ENCODE measurements at regions not wholly inside any gene's neighbourhood (a gene's known extent, or its start where the extent isn't known, plus 50 kb on each side); places are given as distances from the start of the nearest gene placed in this dataset.

DNA sequence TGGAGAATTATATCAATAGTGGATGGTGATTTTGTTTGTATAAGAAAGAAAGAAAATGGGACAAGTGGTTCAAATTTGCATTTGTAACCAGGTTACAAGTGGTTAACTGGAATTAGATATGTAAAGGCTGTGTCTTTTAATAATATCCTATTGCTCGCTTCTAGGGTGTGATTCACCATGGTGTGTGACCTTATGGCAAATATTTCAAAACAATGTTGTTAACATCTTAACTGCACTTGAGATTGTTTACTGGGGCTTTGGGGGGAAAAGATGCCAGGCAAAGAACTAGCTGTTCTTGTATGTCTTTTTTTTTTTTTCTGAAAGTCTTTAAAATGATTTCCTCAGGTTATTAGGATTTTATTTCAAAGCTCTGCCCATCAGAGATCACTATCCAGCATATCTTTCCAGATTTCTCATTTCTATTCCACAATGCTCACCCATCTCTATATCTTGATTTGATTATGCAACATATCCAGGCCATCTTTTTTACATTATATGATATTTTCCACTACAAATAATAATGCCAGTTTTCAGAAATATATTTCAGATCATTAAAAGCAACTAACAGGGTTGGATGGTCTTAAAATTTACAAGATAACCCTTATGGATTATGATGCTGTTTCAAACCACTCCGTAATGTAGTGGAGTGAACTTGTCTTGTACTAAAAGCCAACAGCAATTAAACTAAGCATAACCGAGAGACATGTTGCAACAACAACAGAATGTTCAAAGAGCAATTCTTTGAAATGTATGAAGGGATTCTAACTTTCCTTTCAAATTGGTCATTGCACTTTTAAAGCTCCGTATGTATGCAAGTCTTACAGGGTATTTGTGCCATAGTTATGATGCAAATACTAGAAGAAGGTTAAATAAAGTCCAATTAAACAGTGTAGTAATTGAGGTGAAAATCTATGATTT is 341.5 kb upstream of the ETAA1 start:
- no peaks in the 10 kb centered on the region for H3K9me3 ChIP-seq
- peaks cover 0 to 29% (median 4%) of the 10 kb centered on the region in 3 donors for H3K4me1 ChIP-seq
- H3K27me3 ChIP-seq, result no peaks in the 10 kb centered on the region
- intact Hi-C loops (cut with DNase I), result no loop called here
- no peak for TF ChIP-seq POLR2A (IDR thresholded peaks at IDR 0.05)
- TF ChIP-seq, protein P1, sequence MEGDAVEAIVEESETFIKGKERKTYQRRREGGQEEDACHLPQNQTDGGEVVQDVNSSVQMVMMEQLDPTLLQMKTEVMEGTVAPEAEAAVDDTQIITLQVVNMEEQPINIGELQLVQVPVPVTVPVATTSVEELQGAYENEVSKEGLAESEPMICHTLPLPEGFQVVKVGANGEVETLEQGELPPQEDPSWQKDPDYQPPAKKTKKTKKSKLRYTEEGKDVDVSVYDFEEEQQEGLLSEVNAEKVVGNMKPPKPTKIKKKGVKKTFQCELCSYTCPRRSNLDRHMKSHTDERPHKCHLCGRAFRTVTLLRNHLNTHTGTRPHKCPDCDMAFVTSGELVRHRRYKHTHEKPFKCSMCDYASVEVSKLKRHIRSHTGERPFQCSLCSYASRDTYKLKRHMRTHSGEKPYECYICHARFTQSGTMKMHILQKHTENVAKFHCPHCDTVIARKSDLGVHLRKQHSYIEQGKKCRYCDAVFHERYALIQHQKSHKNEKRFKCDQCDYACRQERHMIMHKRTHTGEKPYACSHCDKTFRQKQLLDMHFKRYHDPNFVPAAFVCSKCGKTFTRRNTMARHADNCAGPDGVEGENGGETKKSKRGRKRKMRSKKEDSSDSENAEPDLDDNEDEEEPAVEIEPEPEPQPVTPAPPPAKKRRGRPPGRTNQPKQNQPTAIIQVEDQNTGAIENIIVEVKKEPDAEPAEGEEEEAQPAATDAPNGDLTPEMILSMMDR (IDR thresholded peaks at IDR 0.05), result no peak
- peak overlapping the region in 2 of 4 donors; percentile 32 to 56 for H3K27ac ChIP-seq
- 28 to 42% methylated on average over 4 of the region's 4 CpGs for WGBS, 2 donors
- no peak overlapping the region for H3K4me3 ChIP-seq
- no peaks in the 10 kb centered on the region for H3K36me3 ChIP-seq
- no peak for DNase-seq

DNA sequence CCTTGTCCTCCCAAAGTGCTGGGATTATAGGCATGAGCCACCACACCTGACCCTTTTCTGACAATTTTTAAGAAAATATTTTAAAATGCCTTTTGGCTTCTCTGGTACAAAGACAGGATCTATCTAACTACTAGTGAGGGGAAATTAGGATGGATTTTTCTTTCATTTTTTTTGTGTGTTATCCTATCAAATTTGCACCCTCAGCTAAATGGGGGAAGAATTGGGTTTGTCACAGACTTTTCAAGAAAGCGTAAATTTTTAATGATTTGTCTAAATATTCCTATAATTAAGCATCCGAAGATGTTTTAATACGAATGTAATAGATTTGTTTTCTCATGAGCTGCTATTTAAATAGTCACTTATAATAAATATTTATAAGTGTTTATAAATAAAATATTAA is 340.0 kb upstream of the ETAA1 start:
- Histone ChIP-seq H3K4me3 (no peak overlapping the region), H3K27ac (peak overlapping the region in 2 of 4 donors; percentile 49), H3K9me3 (no peaks in the 10 kb centered on the region), H3K36me3 (no peaks in the 10 kb centered on the region), H3K4me1 (peaks cover 0 to 29% (median 4%) of the 10 kb centered on the region in 3 donors), H3K27me3 (no peaks in the 10 kb centered on the region)
- no peak for DNase-seq
- intact Hi-C loops (cut with DNase I), result no loop called here
- TF ChIP-seq POLR2A (IDR thresholded peaks at IDR 0.05), result no peak
- TF ChIP-seq, protein P1 (IDR thresholded peaks at IDR 0.05), result no peak
- 87 to 88% methylated on average over 3 of the region's 3 CpGs for WGBS, 2 donors

DNA sequence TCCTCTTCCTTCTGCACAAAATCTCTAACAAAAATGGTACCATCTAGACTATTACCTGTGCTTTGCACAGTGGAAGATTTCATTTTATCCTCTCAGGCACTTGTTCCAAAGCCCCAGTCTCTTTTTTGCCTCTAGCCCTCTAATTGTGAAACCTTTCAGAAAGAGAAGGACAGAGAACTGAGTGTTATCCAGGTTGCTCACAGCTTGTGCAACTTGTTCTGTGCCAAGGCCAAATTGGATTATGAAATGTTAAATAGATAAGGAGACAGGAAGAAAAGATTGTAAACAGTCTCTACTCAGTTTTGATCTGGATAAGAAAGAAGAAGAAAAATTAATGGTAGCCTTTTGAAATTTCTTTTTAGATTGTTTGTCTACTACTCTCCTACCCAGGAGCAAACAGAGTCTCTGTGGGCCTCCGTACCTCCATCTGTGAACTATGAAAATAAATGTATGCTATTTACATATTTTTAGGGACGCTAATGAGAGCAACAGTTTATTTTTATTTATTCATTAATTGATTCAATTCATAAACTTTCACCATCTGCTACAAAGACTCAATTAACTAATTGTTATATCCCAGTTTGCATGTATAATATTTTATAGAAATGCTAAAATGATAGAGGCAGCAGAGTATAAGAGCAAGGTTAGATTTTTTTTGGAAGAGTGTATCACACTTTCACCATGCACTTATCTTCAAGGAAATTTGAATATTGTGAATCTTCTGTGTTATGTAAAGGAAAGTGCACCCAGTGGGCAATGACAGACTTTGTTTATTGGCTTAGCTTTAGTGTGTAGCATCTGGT is 339.0 kb upstream of the ETAA1 start:
- Histone ChIP-seq H3K27me3 (no peaks in the 10 kb centered on the region), H3K9me3 (no peaks in the 10 kb centered on the region), H3K36me3 (no peaks in the 10 kb centered on the region), H3K27ac (peak overlapping the region in 2 of 4 donors; percentile 49), H3K4me1 (peaks cover 0 to 29% (median 4%) of the 10 kb centered on the region in 3 donors), H3K4me3 (no peak overlapping the region)
- WGBS, 2 donors, result 66 to 68% methylated on average over 2 of the region's 2 CpGs
- TF ChIP-seq, protein P1 (IDR thresholded peaks at IDR 0.05), result no peak
- no peak for TF ChIP-seq POLR2A (IDR thresholded peaks at IDR 0.05)
- no peak for DNase-seq
- intact Hi-C loops (cut with DNase I), result no loop called here

DNA sequence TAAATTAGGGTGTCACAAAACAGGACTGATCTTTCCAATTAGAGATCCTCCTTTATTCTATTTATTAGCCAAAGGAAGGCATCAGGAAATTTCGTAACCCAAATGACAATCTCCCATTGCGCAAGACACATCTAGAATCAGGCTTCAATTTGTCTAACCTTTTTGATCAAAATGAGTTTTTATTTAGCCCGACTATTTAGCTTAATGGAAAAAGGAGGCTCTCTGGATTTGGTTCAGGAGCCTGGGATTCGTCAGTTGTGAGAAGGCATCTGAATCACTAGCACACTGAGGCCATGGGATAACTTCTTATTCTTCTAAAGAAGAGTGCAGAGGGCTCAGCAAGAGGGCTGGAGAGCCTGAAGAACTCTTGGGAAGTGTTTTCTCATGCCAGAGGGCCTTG is 332.1 kb upstream of the ETAA1 start:
- Histone ChIP-seq H3K4me1 (peaks cover 0 to 10% (median 0%) of the 10 kb centered on the region in 3 donors), H3K4me3 (no peak overlapping the region), H3K27me3 (peaks cover 0 to 3% (median 0%) of the 10 kb centered on the region in 4 donors), H3K36me3 (no peaks in the 10 kb centered on the region), H3K27ac (no peak overlapping the region), H3K9me3 (no peaks in the 10 kb centered on the region)
- TF ChIP-seq, protein P1 (IDR thresholded peaks at IDR 0.05), result no peak
- TF ChIP-seq POLR2A (IDR thresholded peaks at IDR 0.05), result no peak
- DNase-seq, result no peak
- 45 to 76% methylated on average over 4 of the region's 4 CpGs for WGBS, 2 donors
- intact Hi-C loops (cut with DNase I), result no loop called here

DNA sequence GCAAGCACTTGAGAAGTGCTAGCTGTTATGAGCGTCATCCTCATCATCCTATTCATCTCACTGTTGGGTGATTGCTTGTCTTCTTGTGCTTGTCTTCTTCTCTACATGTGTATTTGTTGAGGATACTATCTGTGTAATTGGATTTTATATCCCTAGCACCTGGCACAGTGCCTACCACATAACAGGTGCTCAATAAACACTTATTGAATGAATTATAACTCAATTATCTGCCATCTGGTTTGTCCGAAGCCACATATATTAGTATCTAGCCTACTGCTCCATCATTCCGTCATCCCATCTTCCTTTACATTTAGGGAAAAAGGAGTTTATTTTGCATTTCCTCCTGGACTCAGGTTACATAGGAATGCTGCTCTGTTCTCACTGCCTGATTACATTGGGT is 330.4 kb upstream of the ETAA1 start:
- intact Hi-C loops (cut with DNase I), result no loop called here
- TF ChIP-seq, protein P1 (IDR thresholded peaks at IDR 0.05), result no peak
- TF ChIP-seq POLR2A (IDR thresholded peaks at IDR 0.05), result no peak
- DNase-seq, result no peak
- WGBS, 2 donors, result 86 to 93% methylated on average over 3 of the region's 3 CpGs
- no peaks in the 10 kb centered on the region for H3K36me3 ChIP-seq
- H3K27ac ChIP-seq, result no peak overlapping the region
- H3K27me3 ChIP-seq, result peaks cover 0 to 3% (median 0%) of the 10 kb centered on the region in 4 donors
- H3K4me3 ChIP-seq, result no peak overlapping the region
- peaks cover 0 to 10% (median 0%) of the 10 kb centered on the region in 3 donors for H3K4me1 ChIP-seq
- no peaks in the 10 kb centered on the region for H3K9me3 ChIP-seq

Data from esophagus squamous epithelium (tissue), 5 donors.